H9 (cell line): ENCODE measurements at regions not wholly inside any gene's neighbourhood (a gene's known extent, or its start where the extent isn't known, plus 50 kb on each side); places are given as distances from the start of the nearest gene placed in this dataset.

Experiments
- DNase-seq: peaks from one replicate; pipeline ENCODE4 v3.0.0-alpha.2; 2017
- H2AFZ ChIP-seq: one replicate; pipeline ENCODE4 v1.6.1; 2013; ENCODE audit warnings: mild to moderate bottlenecking, low read length, control low read depth, moderate library complexity
- H2AK5ac ChIP-seq: 2 replicates; pipeline ENCODE4 v1.6.1; 2013; ENCODE audit warnings: low read length, control low read depth, mixed read lengths; ENCODE audit not compliant: insufficient read length
- H2BK120ac ChIP-seq: one replicate; pipeline ENCODE4 v1.6.1; 2013; ENCODE audit warnings: low read depth, mild to moderate bottlenecking, low read length, control low read depth, inconsistent platforms; ENCODE audit not compliant: poor library complexity, severe bottlenecking
- H2BK12ac ChIP-seq: 2 replicates; pipeline ENCODE4 v1.6.1; 2013; ENCODE audit warnings: low read length, control low read depth, mixed read lengths, low read depth; ENCODE audit not compliant: insufficient read length
- H2BK15ac ChIP-seq: 2 replicates; pipeline ENCODE4 v1.6.1; 2013; ENCODE audit warnings: low read depth, low read length, control low read depth
- H2BK20ac ChIP-seq: one replicate; pipeline ENCODE4 v1.6.1; 2013; ENCODE audit warnings: low read depth, mild to moderate bottlenecking, low read length, control low read depth, inconsistent platforms; ENCODE audit not compliant: poor library complexity, severe bottlenecking
- H2BK5ac ChIP-seq: 2 replicates; pipeline ENCODE4 v1.6.1; 2013; ENCODE audit warnings: low read length, control low read depth, mixed read lengths; ENCODE audit not compliant: insufficient read length
- H3K14ac ChIP-seq: 2 replicates; pipeline ENCODE4 v1.6.1; 2013; ENCODE audit warnings: low read length, control low read depth; ENCODE audit not compliant: insufficient read depth
- H3K18ac ChIP-seq: 2 replicates; pipeline ENCODE4 v1.6.1; 2013; ENCODE audit warnings: low read depth, mild to moderate bottlenecking, mixed read lengths, low read length, control low read depth; ENCODE audit not compliant: insufficient read length
- H3K23ac ChIP-seq: 2 replicates; pipeline ENCODE4 v1.6.1; 2013; ENCODE audit warnings: low read length, control low read depth, mixed read lengths, low read depth; ENCODE audit not compliant: insufficient read length
- H3K23me2 ChIP-seq: 2 replicates; pipeline ENCODE4 v1.6.1; 2013; ENCODE audit warnings: low read depth, mild to moderate bottlenecking, mixed read lengths, low read length, control low read depth; ENCODE audit not compliant: insufficient read length, poor library complexity, severe bottlenecking
- H3K27ac ChIP-seq: 2 replicates; pipeline ENCODE4 v1.5.1; 2013; ENCODE audit warnings: low read length, control low read depth, mixed read lengths, low read depth; ENCODE audit not compliant: insufficient read length
- H3K27me3 ChIP-seq: 2 replicates; pipeline ENCODE4 v1.6.1; 2013; ENCODE audit warnings: low read length, control low read depth, inconsistent platforms; ENCODE audit not compliant: insufficient read depth
- H3K4ac ChIP-seq: 2 replicates; pipeline ENCODE4 v1.6.1; 2013; ENCODE audit warnings: low read depth, mild to moderate bottlenecking, control low read depth, inconsistent platforms, low read length, moderate library complexity
- H3K4me1 ChIP-seq: 2 replicates; pipeline ENCODE4 v1.6.1; 2013; ENCODE audit warnings: low read length, control low read depth, inconsistent platforms; ENCODE audit not compliant: insufficient read depth
- H3K4me2 ChIP-seq: 2 replicates; pipeline ENCODE4 v1.6.1; 2013; ENCODE audit warnings: low read length, control low read depth, mixed read lengths; ENCODE audit not compliant: insufficient read length, insufficient read depth
- H3K56ac ChIP-seq: 2 replicates; pipeline ENCODE4 v1.6.1; 2013; ENCODE audit warnings: low read depth, mild to moderate bottlenecking, mixed read lengths, low read length, control low read depth; ENCODE audit not compliant: insufficient read length
- H3K79me1 ChIP-seq: 2 replicates; pipeline ENCODE4 v1.6.1; 2013; ENCODE audit warnings: low read depth, mild to moderate bottlenecking, moderate library complexity, low read length, control low read depth, inconsistent platforms; ENCODE audit not compliant: insufficient read depth, poor library complexity, severe bottlenecking
- H3K79me2 ChIP-seq: 2 replicates; pipeline ENCODE4 v1.6.1; 2013; ENCODE audit warnings: low read length, control low read depth, inconsistent platforms; ENCODE audit not compliant: insufficient read depth
- H3K9ac ChIP-seq: 2 replicates; pipeline ENCODE4 v1.6.1; 2013; ENCODE audit warnings: low read length, control low read depth, mixed read lengths; ENCODE audit not compliant: insufficient read length; ENCODE audit errors: extremely low read depth
- H3K9me3 ChIP-seq: one replicate; pipeline ENCODE4 v1.6.1; 2013; ENCODE audit warnings: low read depth, low read length, inconsistent platforms; ENCODE audit not compliant: control insufficient read depth
- H3T11ph ChIP-seq: one replicate; pipeline ENCODE4 v1.6.1; 2013; ENCODE audit warnings: mild to moderate bottlenecking, low read length, control low read depth, inconsistent platforms
- H4K20me1 ChIP-seq: one replicate; pipeline ENCODE4 v1.6.1; 2013; ENCODE audit not compliant: control insufficient read depth, insufficient read length, insufficient read depth
- H4K5ac ChIP-seq: 2 replicates; pipeline ENCODE4 v1.6.1; 2013; ENCODE audit warnings: low read depth, mild to moderate bottlenecking, mixed read lengths, low read length, control low read depth; ENCODE audit not compliant: insufficient read length
- H4K8ac ChIP-seq: replicated peaks from 2 replicates; pipeline ENCODE4 v1.6.1; 2013; ENCODE audit warnings: low read length, control low read depth, mixed read lengths, low read depth; ENCODE audit not compliant: insufficient read length
- H4K91ac ChIP-seq: 2 replicates; pipeline ENCODE4 v1.6.1; 2013; ENCODE audit warnings: low read depth, mild to moderate bottlenecking, moderate library complexity, mixed read lengths, low read length, control low read depth; ENCODE audit not compliant: insufficient read length
- H3K27ac Mint-ChIP-seq, 3 experiments: 2 replicates in 2 of 3; 3 replicates in 1 of 3; pipeline ENCODE4 v1.8.0; 2020 to 2021; ENCODE audit warnings: mixed read lengths in 3 of 3, mild to moderate bottlenecking in 1 of 3, moderate library complexity in 1 of 3
- H3K27me3 Mint-ChIP-seq: 2 replicates; pipeline ENCODE4 v1.8.0; 2021; ENCODE audit warnings: low read depth, mild to moderate bottlenecking, moderate library complexity, mixed read lengths
- H3K36me3 Mint-ChIP-seq, 3 experiments: 2 replicates in 2 of 3; 3 replicates in 1 of 3; pipeline ENCODE4 v1.8.0; 2020 to 2021; ENCODE audit warnings: low read depth in 3 of 3, mixed read lengths in 3 of 3; ENCODE audit not compliant: insufficient read depth in 1 of 3
- H3K4me1 Mint-ChIP-seq, 2 experiments: 2 replicates each; pipeline ENCODE4 v1.8.0; 2020; ENCODE audit warnings: mixed read lengths in 2 of 2
- H3K4me3 Mint-ChIP-seq, 2 experiments: 2 replicates in 1 of 2; 3 replicates in 1 of 2; pipeline ENCODE4 v1.8.0; 2020 to 2021; ENCODE audit warnings: mild to moderate bottlenecking in 2 of 2, mixed read lengths in 2 of 2, moderate library complexity in 1 of 2
- H3K9me3 Mint-ChIP-seq, 2 experiments: 2 replicates in 1 of 2; 3 replicates in 1 of 2; pipeline ENCODE4 v1.8.0; 2020; ENCODE audit warnings: mild to moderate bottlenecking in 2 of 2, mixed read lengths in 2 of 2, moderate library complexity in 1 of 2
- WGBS: extraction: QIAGEN DNeasy Blood & Tissue Kit; methylation state at CpG from one replicate; pipeline ENCODE4 v1.1.7; 2013; ENCODE audit warnings: missing lambda C conversion rate, low lambda C conversion rate, mixed read lengths; ENCODE audit not compliant: insufficient read length; ENCODE audit errors: extremely low coverage; 5-methylcytosine and 5-hydroxymethylcytosine counted together
- TF ChIP-seq, protein P1 (sequence below): fragments of 200-600 bp; sonication (generic); conservative IDR thresholded peaks from 3 replicates; pipeline ENCODE4 v1.8.0; 2021; ENCODE audit warnings: antibody characterized with exemption, mild to moderate bottlenecking

DNA sequence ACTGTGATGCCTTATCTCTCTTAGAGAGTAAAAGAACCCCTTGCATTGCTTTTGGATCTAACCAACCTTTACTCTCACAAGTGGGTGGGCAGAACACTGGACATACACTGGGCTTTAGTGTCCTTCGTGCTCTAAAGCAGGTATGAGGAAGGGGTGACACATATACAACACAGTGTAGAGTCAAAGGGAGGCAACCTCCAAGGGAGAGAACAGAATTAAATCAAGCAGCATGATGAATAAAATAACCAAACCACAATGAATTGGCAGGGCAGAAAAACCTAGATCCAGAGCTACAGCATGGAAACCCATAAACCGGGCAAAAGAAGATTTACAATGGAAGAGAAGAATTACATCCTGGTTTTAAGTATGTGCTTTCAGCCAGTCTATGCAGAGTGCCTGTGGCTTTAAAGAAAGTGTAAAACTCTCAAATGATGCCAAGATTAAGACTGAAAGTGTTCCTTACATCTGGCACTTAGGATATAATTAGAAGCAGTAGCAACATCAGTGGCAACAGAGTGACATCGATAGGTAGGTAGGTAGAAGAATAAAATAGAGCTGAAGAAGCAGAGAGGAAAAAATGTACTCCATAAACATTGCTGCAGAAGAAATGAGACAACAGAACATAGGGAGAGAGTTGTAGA, 191.7 kb upstream of the ZC3H15 start:
- H3K4me1 Mint-ChIP-seq, result no peaks in the 10 kb centered on the region; a peak in 1 of 4 replicates
- Histone ChIP-seq H3K56ac (no peak overlapping the region), H2BK12ac (no peak overlapping the region), H4K5ac (no peak overlapping the region), H3K27me3 (no peaks in the 10 kb centered on the region), H2BK5ac (no peak overlapping the region), H2BK15ac (no peak overlapping the region), H4K91ac (no peak overlapping the region), H3K9me3 (no peaks in the 10 kb centered on the region), H4K20me1 (no peaks in the 10 kb centered on the region), H3K79me1 (no peaks in the 10 kb centered on the region), H3K4me2 (no peak overlapping the region), H3K4me1 (no peaks in the 10 kb centered on the region), H3K23ac (no peak overlapping the region), H3K18ac (no peak overlapping the region), H3K79me2 (no peaks in the 10 kb centered on the region), H3K9ac (no peak overlapping the region), H2BK120ac (no peak overlapping the region), H4K8ac (no peak overlapping the region), H3K4ac (no peak overlapping the region), H3T11ph (no peak overlapping the region), H2BK20ac (no peak overlapping the region), H2AK5ac (no peak overlapping the region), H3K14ac (no peak overlapping the region), H3K27ac (no peak overlapping the region), H3K23me2 (no peaks in the 10 kb centered on the region), H2AFZ (no peak overlapping the region)
- DNase-seq, result no peak
- 0 out of 7 replicates have a peak overlapping the region, but pooled peaks of 1 of the 3 experiments have one; percentile 0 for H3K27ac Mint-ChIP-seq
- no peaks in the 10 kb centered on the region for H3K27me3 Mint-ChIP-seq
- no CpG with 5 or more reads among the region's 3 CpGs for WGBS
- H3K36me3 Mint-ChIP-seq, result no peaks in the 10 kb centered on the region
- H3K4me3 Mint-ChIP-seq, result no peak overlapping the region
- H3K9me3 Mint-ChIP-seq, result no peaks in the 10 kb centered on the region
- TF ChIP-seq, protein P1, sequence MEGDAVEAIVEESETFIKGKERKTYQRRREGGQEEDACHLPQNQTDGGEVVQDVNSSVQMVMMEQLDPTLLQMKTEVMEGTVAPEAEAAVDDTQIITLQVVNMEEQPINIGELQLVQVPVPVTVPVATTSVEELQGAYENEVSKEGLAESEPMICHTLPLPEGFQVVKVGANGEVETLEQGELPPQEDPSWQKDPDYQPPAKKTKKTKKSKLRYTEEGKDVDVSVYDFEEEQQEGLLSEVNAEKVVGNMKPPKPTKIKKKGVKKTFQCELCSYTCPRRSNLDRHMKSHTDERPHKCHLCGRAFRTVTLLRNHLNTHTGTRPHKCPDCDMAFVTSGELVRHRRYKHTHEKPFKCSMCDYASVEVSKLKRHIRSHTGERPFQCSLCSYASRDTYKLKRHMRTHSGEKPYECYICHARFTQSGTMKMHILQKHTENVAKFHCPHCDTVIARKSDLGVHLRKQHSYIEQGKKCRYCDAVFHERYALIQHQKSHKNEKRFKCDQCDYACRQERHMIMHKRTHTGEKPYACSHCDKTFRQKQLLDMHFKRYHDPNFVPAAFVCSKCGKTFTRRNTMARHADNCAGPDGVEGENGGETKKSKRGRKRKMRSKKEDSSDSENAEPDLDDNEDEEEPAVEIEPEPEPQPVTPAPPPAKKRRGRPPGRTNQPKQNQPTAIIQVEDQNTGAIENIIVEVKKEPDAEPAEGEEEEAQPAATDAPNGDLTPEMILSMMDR, result no peak
